HepG2 (cell line): ENCODE measurements at regions not wholly inside any gene's neighbourhood (a gene's known extent, or its start where the extent isn't known, plus 50 kb on each side); places are given as distances from the start of the nearest gene placed in this dataset.

ENCODE experiments used
- DPF2 ChIP-seq: sonication (generic); formaldehyde crosslinking; IDR thresholded peaks from 2 replicates; pipeline ENCODE4 v1.4.0; 2020; ENCODE audit warnings: mild to moderate bottlenecking, low read depth, missing genetic modification reagents, borderline replicate concordance
- GABPA ChIP-seq, 2 experiments: IDR thresholded peaks; 2 replicates each; pipeline ENCODE4 v1.6.1; 2011 to 2016; ENCODE audit warnings: low read depth in 2 of 2, low read length in 1 of 2, missing biosample characterization in 1 of 2, missing genetic modification characterization in 1 of 2
- ZNF674 ChIP-seq: sonication (generic); formaldehyde crosslinking; IDR thresholded peaks from 2 replicates; pipeline ENCODE4 v1.5.0; 2020; ENCODE audit warnings: low read depth, mild to moderate bottlenecking, missing genetic modification reagents
- ZZZ3 ChIP-seq: sonication (generic); formaldehyde crosslinking; IDR thresholded peaks from 2 replicates; pipeline ENCODE4 v1.4.0; 2020; ENCODE audit warnings: missing genetic modification reagents, mild to moderate bottlenecking, borderline replicate concordance
- TF ChIP-seq, protein P1 (sequence below): sonication (generic); formaldehyde crosslinking; IDR thresholded peaks from 2 replicates; pipeline ENCODE4 v1.4.0; 2020; ENCODE audit warnings: missing genetic modification reagents
- TF ChIP-seq, protein P2 (sequence below): sonication (generic); formaldehyde crosslinking; IDR thresholded peaks from 2 replicates; pipeline ENCODE4 v1.5.1; 2020; ENCODE audit warnings: missing genetic modification reagents, mild to moderate bottlenecking, borderline replicate concordance
- TF ChIP-seq, protein P3 (sequence below): sonication (generic); formaldehyde crosslinking; IDR thresholded peaks from 2 replicates; pipeline ENCODE4 v1.5.0; 2020; ENCODE audit warnings: mild to moderate bottlenecking, missing genetic modification reagents, moderate library complexity
- TF ChIP-seq, protein P4 (sequence below): sonication (generic); formaldehyde crosslinking; IDR thresholded peaks from 2 replicates; pipeline ENCODE4 v1.8.1; 2023; ENCODE audit warnings: missing genetic modification reagents, mild to moderate bottlenecking, borderline replicate concordance
- TF ChIP-seq, protein P5 (sequence below), 2 experiments: IDR thresholded peaks; 2 replicates each; pipeline ENCODE4 v1.6.1; 2011 to 2012; ENCODE audit warnings: low read length in 2 of 2, borderline replicate concordance in 1 of 2, low read depth in 1 of 2, mild to moderate bottlenecking in 1 of 2, moderate library complexity in 1 of 2
- TF ChIP-seq, protein P6 (sequence below): sonication (generic); formaldehyde crosslinking; IDR thresholded peaks from 2 replicates; pipeline ENCODE4 v1.4.0; 2020; ENCODE audit warnings: missing genetic modification reagents

DNA sequence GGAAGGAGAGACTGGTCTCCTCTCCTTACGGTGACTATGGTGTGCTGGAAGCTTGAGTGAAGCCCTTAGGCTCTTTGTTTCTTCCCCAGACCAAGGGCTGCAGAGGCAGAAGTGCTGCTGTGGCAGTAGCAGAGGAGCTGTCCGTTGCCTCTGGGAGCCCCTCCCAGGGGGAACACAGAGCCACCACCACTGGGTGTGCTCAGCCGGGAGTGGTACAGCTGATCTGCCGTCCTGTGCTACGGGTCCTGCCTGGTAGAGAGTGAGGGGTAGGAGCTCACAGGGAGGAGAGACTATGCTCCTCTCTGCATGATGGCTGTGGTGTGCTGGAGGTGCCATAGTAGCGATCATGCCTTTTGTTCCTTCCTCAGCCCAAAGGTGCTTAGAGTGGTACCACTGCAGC lies 318.7 kb downstream of the DOK5 start:
- TF ChIP-seq, protein P1, sequence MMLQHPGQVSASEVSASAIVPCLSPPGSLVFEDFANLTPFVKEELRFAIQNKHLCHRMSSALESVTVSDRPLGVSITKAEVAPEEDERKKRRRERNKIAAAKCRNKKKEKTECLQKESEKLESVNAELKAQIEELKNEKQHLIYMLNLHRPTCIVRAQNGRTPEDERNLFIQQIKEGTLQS (CRISPR knock-in tag): no peak
- no peak for TF ChIP-seq GABPA (IDR thresholded peaks at IDR 0.05; ENCODE audit: low read depth, low read length)
- TF ChIP-seq GABPA (CRISPR knock-in tag; IDR thresholded peaks at IDR 0.05; ENCODE audit: low read depth): no peak
- TF ChIP-seq, protein P2, sequence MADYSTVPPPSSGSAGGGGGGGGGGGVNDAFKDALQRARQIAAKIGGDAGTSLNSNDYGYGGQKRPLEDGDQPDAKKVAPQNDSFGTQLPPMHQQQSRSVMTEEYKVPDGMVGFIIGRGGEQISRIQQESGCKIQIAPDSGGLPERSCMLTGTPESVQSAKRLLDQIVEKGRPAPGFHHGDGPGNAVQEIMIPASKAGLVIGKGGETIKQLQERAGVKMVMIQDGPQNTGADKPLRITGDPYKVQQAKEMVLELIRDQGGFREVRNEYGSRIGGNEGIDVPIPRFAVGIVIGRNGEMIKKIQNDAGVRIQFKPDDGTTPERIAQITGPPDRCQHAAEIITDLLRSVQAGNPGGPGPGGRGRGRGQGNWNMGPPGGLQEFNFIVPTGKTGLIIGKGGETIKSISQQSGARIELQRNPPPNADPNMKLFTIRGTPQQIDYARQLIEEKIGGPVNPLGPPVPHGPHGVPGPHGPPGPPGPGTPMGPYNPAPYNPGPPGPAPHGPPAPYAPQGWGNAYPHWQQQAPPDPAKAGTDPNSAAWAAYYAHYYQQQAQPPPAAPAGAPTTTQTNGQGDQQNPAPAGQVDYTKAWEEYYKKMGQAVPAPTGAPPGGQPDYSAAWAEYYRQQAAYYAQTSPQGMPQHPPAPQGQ (CRISPR knock-in tag): no peak
- TF ChIP-seq, protein P3, sequence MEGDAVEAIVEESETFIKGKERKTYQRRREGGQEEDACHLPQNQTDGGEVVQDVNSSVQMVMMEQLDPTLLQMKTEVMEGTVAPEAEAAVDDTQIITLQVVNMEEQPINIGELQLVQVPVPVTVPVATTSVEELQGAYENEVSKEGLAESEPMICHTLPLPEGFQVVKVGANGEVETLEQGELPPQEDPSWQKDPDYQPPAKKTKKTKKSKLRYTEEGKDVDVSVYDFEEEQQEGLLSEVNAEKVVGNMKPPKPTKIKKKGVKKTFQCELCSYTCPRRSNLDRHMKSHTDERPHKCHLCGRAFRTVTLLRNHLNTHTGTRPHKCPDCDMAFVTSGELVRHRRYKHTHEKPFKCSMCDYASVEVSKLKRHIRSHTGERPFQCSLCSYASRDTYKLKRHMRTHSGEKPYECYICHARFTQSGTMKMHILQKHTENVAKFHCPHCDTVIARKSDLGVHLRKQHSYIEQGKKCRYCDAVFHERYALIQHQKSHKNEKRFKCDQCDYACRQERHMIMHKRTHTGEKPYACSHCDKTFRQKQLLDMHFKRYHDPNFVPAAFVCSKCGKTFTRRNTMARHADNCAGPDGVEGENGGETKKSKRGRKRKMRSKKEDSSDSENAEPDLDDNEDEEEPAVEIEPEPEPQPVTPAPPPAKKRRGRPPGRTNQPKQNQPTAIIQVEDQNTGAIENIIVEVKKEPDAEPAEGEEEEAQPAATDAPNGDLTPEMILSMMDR (CRISPR knock-in tag): no peak
- TF ChIP-seq, protein P4, sequence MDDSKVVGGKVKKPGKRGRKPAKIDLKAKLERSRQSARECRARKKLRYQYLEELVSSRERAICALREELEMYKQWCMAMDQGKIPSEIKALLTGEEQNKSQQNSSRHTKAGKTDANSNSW (CRISPR knock-in tag): no peak
- TF ChIP-seq DPF2 (CRISPR knock-in tag): no peak
- TF ChIP-seq, protein P5, sequence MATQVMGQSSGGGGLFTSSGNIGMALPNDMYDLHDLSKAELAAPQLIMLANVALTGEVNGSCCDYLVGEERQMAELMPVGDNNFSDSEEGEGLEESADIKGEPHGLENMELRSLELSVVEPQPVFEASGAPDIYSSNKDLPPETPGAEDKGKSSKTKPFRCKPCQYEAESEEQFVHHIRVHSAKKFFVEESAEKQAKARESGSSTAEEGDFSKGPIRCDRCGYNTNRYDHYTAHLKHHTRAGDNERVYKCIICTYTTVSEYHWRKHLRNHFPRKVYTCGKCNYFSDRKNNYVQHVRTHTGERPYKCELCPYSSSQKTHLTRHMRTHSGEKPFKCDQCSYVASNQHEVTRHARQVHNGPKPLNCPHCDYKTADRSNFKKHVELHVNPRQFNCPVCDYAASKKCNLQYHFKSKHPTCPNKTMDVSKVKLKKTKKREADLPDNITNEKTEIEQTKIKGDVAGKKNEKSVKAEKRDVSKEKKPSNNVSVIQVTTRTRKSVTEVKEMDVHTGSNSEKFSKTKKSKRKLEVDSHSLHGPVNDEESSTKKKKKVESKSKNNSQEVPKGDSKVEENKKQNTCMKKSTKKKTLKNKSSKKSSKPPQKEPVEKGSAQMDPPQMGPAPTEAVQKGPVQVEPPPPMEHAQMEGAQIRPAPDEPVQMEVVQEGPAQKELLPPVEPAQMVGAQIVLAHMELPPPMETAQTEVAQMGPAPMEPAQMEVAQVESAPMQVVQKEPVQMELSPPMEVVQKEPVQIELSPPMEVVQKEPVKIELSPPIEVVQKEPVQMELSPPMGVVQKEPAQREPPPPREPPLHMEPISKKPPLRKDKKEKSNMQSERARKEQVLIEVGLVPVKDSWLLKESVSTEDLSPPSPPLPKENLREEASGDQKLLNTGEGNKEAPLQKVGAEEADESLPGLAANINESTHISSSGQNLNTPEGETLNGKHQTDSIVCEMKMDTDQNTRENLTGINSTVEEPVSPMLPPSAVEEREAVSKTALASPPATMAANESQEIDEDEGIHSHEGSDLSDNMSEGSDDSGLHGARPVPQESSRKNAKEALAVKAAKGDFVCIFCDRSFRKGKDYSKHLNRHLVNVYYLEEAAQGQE (IDR thresholded peaks at IDR 0.05; ENCODE audit: borderline replicate concordance in 1 of 2, low read depth in 1 of 2, low read length in 2 of 2): no peak
- TF ChIP-seq, protein P6, sequence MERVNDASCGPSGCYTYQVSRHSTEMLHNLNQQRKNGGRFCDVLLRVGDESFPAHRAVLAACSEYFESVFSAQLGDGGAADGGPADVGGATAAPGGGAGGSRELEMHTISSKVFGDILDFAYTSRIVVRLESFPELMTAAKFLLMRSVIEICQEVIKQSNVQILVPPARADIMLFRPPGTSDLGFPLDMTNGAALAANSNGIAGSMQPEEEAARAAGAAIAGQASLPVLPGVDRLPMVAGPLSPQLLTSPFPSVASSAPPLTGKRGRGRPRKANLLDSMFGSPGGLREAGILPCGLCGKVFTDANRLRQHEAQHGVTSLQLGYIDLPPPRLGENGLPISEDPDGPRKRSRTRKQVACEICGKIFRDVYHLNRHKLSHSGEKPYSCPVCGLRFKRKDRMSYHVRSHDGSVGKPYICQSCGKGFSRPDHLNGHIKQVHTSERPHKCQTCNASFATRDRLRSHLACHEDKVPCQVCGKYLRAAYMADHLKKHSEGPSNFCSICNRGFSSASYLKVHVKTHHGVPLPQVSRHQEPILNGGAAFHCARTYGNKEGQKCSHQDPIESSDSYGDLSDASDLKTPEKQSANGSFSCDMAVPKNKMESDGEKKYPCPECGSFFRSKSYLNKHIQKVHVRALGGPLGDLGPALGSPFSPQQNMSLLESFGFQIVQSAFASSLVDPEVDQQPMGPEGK: no peak
- TF ChIP-seq ZZZ3 (CRISPR knock-in tag): no peak
- no peak for TF ChIP-seq ZNF674 (CRISPR knock-in tag)
